Heart left ventricle (tissue), 16 donors: ENCODE measurements at regions not wholly inside any gene's neighbourhood (a gene's known extent, or its start where the extent isn't known, plus 50 kb on each side); places are given as distances from the start of the nearest gene placed in this dataset.
"Not testable (repeated sequence)": the region's sequence is repeated elsewhere in the genome, so short reads cannot be mapped to it uniquely, and the experiment has no call there.

Experiments used
- ATAC-seq, 4 donors: fragments of 200-7000 bp; cut with Tn5 transposase; one replicate each; pipeline ENCODE4 v1.9.1; 2020 to 2022; ENCODE audit warnings: moderate library complexity in 4 of 4, mild to moderate bottlenecking in 3 of 4, moderate number of reproducible peaks in 1 of 4
- DNase-seq, 5 donors: peaks; one replicate each; pipeline ENCODE4 v3.0.0-alpha.2; 2020
- H3K27ac ChIP-seq, 12 donors: fragments of 200-600 bp; sonication (generic) in 4 of 12; one replicate each; pipeline versions ENCODE4 v1.5.0 to v1.8.0; 2016 to 2022; ENCODE audit warnings: mild to moderate bottlenecking in 2 of 12
- H3K27me3 ChIP-seq, 9 donors: fragments of 200-600 bp; sonication (generic) in 2 of 9; one replicate each; pipeline versions ENCODE4 v1.5.1 to v1.8.0; 2016 to 2022; ENCODE audit warnings: mild to moderate bottlenecking in 3 of 9
- H3K36me3 ChIP-seq, 9 donors: fragments of 200-600 bp; sonication (generic) in 2 of 9; one replicate each; pipeline versions ENCODE4 v1.5.0 to v1.8.0; 2018 to 2022; ENCODE audit warnings: mild to moderate bottlenecking in 2 of 9
- H3K4me1 ChIP-seq, 12 donors: fragments of 200-600 bp; sonication (generic) in 4 of 12; one replicate each; pipeline versions ENCODE4 v1.5.0 to v1.8.0; 2016 to 2022; ENCODE audit warnings: mild to moderate bottlenecking in 3 of 12
- H3K4me3 ChIP-seq, 12 donors: fragments of 200-600 bp; sonication (generic) in 4 of 12; one replicate each; pipeline versions ENCODE4 v1.5.0 to v1.8.0; 2017 to 2022; ENCODE audit warnings: mild to moderate bottlenecking in 9 of 12, moderate library complexity in 4 of 12
- H3K9me3 ChIP-seq, 12 donors: fragments of 200-600 bp; sonication (generic) in 4 of 12; one replicate each; pipeline versions ENCODE4 v1.5.0 to v1.8.0; 2016 to 2022; ENCODE audit warnings: mild to moderate bottlenecking in 1 of 12
- POLR2A ChIP-seq, 2 donors: fragments of 450-650 bp; IDR thresholded peaks; one replicate each; pipeline ENCODE4 v1.6.1; 2017; ENCODE audit warnings: antibody characterized with exemption in 2 of 2, mild to moderate bottlenecking in 2 of 2, moderate library complexity in 2 of 2
- WGBS, 4 donors: extraction: QIAGEN DNeasy Blood & Tissue Kit in 2 of 4; methylation state at CpG; one replicate each; pipeline versions ENCODE4 v1.1.5 to v1.1.7; 2013 to 2018; 5-methylcytosine and 5-hydroxymethylcytosine counted together
- intact Hi-C, 10 donors: fragments of 100-400 bp; cut with DNase I; formaldehyde crosslinking; loops; one replicate each; pipeline versions ENCODE4 v1.11.1 to v1.14.2; 2022
- TF ChIP-seq, protein P1 (sequence below), 12 donors: fragments of 200-600 bp; sonication (generic) in 4 of 12; IDR thresholded peaks; one replicate each; pipeline versions ENCODE4 v1.5.0 to v1.8.0; 2018 to 2022; ENCODE audit warnings: antibody characterized with exemption in 12 of 12, mild to moderate bottlenecking in 5 of 12
- donor health status: ischemic (EF 13 %, LVEDD 7.1; RV severe dilation, severe dysfunction).
- donor health status: healthy with polysubstance abuse.
- donor health status: DM: no; HTN: yes; CAD: no.
- donor health status: DM: no; HTN: no; CAD: no.
- donor health status: ischemic (EF 25% LVEDD 6.9; RV normal size, moderate dysfunction).
- donor health status: ischemic (EF 25% LVEDD 5.7; RV mildly dilated, moderate dysfunction).
- donor health status: healthy.
- donor health status: DM: yes; HTN: yes; CAD: no.
- donor health status: ischemic (EF 35%, LVEDD 5.7; RV mildly dilated, moderate dysfunction).
- donor health status: nonischemic (EF 11% LVEDD 7.7; RV severe dilation, severe dysfunction).
- donor health status: DM: yes; HTN: yes; CAD: no.
- donor health status: PGD.
- donor health status: ischemic (EF 29% LVEDD 5.4; RV normal size, mild dysfunction).
- donor health status: nonischemic (EF 23%, LVEDD 6.1; RV moderate dilation, normal function).

DNA sequence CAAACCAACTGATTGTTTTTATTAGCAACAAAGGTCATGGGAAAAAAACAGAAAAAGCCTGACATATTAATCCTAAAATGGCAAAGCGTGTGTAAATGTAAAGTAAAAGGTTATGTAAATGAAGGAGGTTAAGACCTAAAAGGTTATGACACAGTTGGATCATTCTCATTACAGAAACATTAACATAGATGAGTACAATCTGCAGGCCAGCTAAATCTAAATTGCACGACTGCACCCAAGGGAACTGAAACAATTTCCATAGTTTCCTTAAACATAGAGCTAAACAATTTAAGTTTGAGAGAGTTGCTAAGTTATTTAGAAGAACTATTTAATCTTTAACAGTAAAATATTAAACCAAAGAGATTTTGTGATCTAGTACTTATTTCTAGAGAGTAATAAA lies 151.6 kb upstream of the UBE2E3 start:
- H3K36me3 ChIP-seq: no peaks in the 10 kb centered on the region
- ATAC-seq (no peak), DNase-seq (no peak)
- no peaks in the 10 kb centered on the region for H3K9me3 ChIP-seq
- intact Hi-C loops: no loop called here
- H3K27ac ChIP-seq: no peak overlapping the region
- no peaks in the 10 kb centered on the region for H3K4me1 ChIP-seq
- WGBS, 4 donors: 72 to 80% (median 74%) methylated on average over 2 of the region's 2 CpGs
- no peak for TF ChIP-seq POLR2A (IDR thresholded peaks at IDR 0.05)
- TF ChIP-seq, protein P1, sequence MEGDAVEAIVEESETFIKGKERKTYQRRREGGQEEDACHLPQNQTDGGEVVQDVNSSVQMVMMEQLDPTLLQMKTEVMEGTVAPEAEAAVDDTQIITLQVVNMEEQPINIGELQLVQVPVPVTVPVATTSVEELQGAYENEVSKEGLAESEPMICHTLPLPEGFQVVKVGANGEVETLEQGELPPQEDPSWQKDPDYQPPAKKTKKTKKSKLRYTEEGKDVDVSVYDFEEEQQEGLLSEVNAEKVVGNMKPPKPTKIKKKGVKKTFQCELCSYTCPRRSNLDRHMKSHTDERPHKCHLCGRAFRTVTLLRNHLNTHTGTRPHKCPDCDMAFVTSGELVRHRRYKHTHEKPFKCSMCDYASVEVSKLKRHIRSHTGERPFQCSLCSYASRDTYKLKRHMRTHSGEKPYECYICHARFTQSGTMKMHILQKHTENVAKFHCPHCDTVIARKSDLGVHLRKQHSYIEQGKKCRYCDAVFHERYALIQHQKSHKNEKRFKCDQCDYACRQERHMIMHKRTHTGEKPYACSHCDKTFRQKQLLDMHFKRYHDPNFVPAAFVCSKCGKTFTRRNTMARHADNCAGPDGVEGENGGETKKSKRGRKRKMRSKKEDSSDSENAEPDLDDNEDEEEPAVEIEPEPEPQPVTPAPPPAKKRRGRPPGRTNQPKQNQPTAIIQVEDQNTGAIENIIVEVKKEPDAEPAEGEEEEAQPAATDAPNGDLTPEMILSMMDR (IDR thresholded peaks at IDR 0.05): no peak
- H3K27me3 ChIP-seq: no peaks in the 10 kb centered on the region
- no peak overlapping the region for H3K4me3 ChIP-seq

DNA sequence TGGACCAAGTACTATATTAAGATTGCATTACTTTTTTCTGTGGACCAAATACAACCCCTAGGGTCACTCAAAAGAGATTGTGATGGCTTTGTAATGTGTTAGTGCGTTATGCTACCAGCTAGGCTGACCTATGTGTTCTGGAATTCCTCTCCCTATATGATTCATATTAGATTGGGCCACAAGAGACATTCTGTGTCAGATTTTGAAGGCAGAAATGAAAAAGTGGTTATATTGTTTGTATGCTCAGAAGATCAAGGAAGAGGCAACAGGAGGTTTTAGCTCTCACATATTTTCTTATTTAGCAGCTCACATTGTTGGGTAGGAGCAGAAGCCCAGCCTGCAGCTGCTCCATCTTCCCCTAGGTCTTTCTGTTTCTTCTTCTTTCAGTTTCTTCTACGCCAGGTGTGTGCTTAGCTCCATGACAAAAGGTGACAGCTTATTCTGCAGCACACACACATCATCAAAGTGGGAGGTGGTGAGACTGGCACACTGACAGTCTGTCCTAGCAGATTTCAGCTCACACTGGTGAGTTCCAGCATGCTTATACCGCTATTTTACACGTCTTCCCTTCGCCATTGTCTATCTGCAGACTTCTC lies 156.8 kb upstream of the UBE2E3 start:
- no peak for DNase-seq
- intact Hi-C loops: no loop called here
- WGBS, 4 donors: 78 to 80% (median 80%) methylated on average over 5 of the region's 5 CpGs
- Histone ChIP-seq H3K36me3 (no peaks in the 10 kb centered on the region), H3K27me3 (no peaks in the 10 kb centered on the region), H3K4me1 (no peaks in the 10 kb centered on the region), H3K9me3 (no peaks in the 10 kb centered on the region), H3K4me3 (no peak overlapping the region), H3K27ac (no peak overlapping the region)
- ATAC-seq: no peak
- no peak for TF ChIP-seq POLR2A (IDR thresholded peaks at IDR 0.05)
- TF ChIP-seq, protein P1 (IDR thresholded peaks at IDR 0.05): no peak

- no peak overlapping the region for H3K4me3 ChIP-seq
- WGBS, 4 donors: 56 to 67% (median 59%) methylated on average over 2 of the region's 2 CpGs
- no peak for DNase-seq
- H3K27ac ChIP-seq: no peak overlapping the region
- TF ChIP-seq, protein P1 (IDR thresholded peaks at IDR 0.05): no peak
- no peak for TF ChIP-seq POLR2A (IDR thresholded peaks at IDR 0.05)
- H3K4me1 ChIP-seq: no peaks in the 10 kb centered on the region
- intact Hi-C loops: no loop called here
- no peaks in the 10 kb centered on the region for H3K36me3 ChIP-seq
- H3K9me3 ChIP-seq: peaks cover 0 to 15% (median 0%) of the 10 kb centered on the region in 12 donors
- no peak for ATAC-seq
- H3K27me3 ChIP-seq: no peaks in the 10 kb centered on the region
These were observed 161.3 kb upstream of the UBE2E3 start for GRCh38 chr2:180819106-180819505.

- ATAC-seq, H3K27me3 ChIP-seq, intact Hi-C loops, H3K27ac ChIP-seq, H3K36me3 ChIP-seq, H3K4me3 ChIP-seq, H3K4me1 ChIP-seq, DNase-seq: not testable (repeated sequence)
- 92 to 97% (median 94%) methylated on average over 11 of the region's 11 CpGs for WGBS, 4 donors
- H3K9me3 ChIP-seq: peaks cover 0 to 15% (median 0%) of the 10 kb centered on the region in 12 donors
These were observed 161.7 kb upstream of the UBE2E3 start for GRCh38 chr2:180818700-180819099.

GRCh38 chr2:180799141-180799540 lies 181.3 kb upstream of the UBE2E3 start:
- 74 to 86% (median 76%) methylated on average over 1 of the region's 1 CpG for WGBS, 4 donors
- H3K4me1 ChIP-seq: no peaks in the 10 kb centered on the region

More at GRCh38 chr2:180799141-180799540, 181.3 kb upstream of the UBE2E3 start:
- TF ChIP-seq, protein P1 (IDR thresholded peaks at IDR 0.05): no peak
- no peak for TF ChIP-seq POLR2A (IDR thresholded peaks at IDR 0.05)
- ATAC-seq: no peak
- Histone ChIP-seq H3K36me3 (no peaks in the 10 kb centered on the region), H3K27ac (no peak overlapping the region), H3K9me3 (no peaks in the 10 kb centered on the region), H3K27me3 (no peaks in the 10 kb centered on the region), H3K4me3 (no peak overlapping the region)
- intact Hi-C loops: no loop called here
- no peak for DNase-seq
